ENCODE measurements at regions not wholly inside any gene's neighbourhood (a gene's known extent, or its start where the extent isn't known, plus 50 kb on each side); places are given as distances from the start of the nearest gene placed in this dataset.
"Not testable (repeated sequence)": the region's sequence is repeated elsewhere in the genome, so short reads cannot be mapped to it uniquely, and the experiment has no call there.

GRCh38 chr1:60791226-60791625, 291.1 kb upstream of the NFIA start:
- DNase-seq, result no peak

GRCh38 chr1:60773099-60773498, 309.3 kb upstream of the NFIA start:
- not testable (repeated sequence) for DNase-seq

- no peak for DNase-seq
These were observed 313.3 kb upstream of the NFIA start for GRCh38 chr1:60769082-60769481.

GRCh38 chr1:60765204-60765603, 317.2 kb upstream of the NFIA start:
- peak; percentile 77 for DNase-seq

GRCh38 chr1:60764489-60764888, 317.9 kb upstream of the NFIA start:
- no peak for DNase-seq

- DNase-seq, result no peak
These were observed 318.6 kb upstream of the NFIA start for GRCh38 chr1:60763741-60764140.

GRCh38 chr1:60762911-60763310, 319.4 kb upstream of the NFIA start:
- no peak for DNase-seq

- no peak for DNase-seq
These were observed 320.2 kb upstream of the NFIA start for GRCh38 chr1:60762176-60762575.

GRCh38 chr1:60759291-60759690, 323.1 kb upstream of the NFIA start:
- DNase-seq, result no peak

GRCh38 chr1:60757485-60757884, 324.9 kb upstream of the NFIA start:
- DNase-seq, result no peak

- DNase-seq, result no peak
These were observed 329.1 kb upstream of the NFIA start for GRCh38 chr1:60753036-60753900.

- DNase-seq, result no peak
These were observed 331.1 kb upstream of the NFIA start for GRCh38 chr1:60751306-60751705.

- no peak for DNase-seq
These were observed 335.0 kb upstream of the NFIA start for GRCh38 chr1:60747353-60747752.

GRCh38 chr1:60746278-60746791, 336.0 kb upstream of the NFIA start:
- no peak for DNase-seq

- no peak for DNase-seq
These were observed 336.9 kb upstream of the NFIA start for GRCh38 chr1:60745484-60745883.

GRCh38 chr1:60742339-60742738, 340.0 kb upstream of the NFIA start:
- no peak for DNase-seq

- DNase-seq, result no peak
These were observed 342.2 kb upstream of the NFIA start for GRCh38 chr1:60740154-60740553.

- DNase-seq, result no peak
These were observed 342.6 kb upstream of the NFIA start for GRCh38 chr1:60739729-60740128.

GRCh38 chr1:60732977-60733401, 349.4 kb upstream of the NFIA start:
- DNase-seq, result no peak

- peak; percentile 5 for DNase-seq
These were observed 351.0 kb upstream of the NFIA start for GRCh38 chr1:60731321-60731720.

- no peak for DNase-seq
These were observed 354.8 kb upstream of the NFIA start for GRCh38 chr1:60727552-60727951.

- DNase-seq, result no peak
These were observed 365.9 kb upstream of the NFIA start for GRCh38 chr1:60716472-60716871.

GRCh38 chr1:60715970-60716369, 366.4 kb upstream of the NFIA start:
- DNase-seq, result no peak

GRCh38 chr1:60709426-60709825, 372.9 kb upstream of the NFIA start:
- DNase-seq, result no peak

GRCh38 chr1:60705026-60705425, 377.3 kb upstream of the NFIA start:
- no peak for DNase-seq
